GM13977 (cell line): ENCODE measurements at regions not wholly inside any gene's neighbourhood (a gene's known extent, or its start where the extent isn't known, plus 50 kb on each side); places are given as distances from the start of the nearest gene placed in this dataset.

Experiments
- DNase-seq: peaks from one replicate; pipeline ENCODE4 v3.0.0; 2012; ENCODE audit warnings: low spot score
- in situ Hi-C: fragments of 300-500 bp; cut with MboI; formaldehyde crosslinking; loops from one replicate; pipeline ENCODE4 v1.12.0; 2022; ENCODE audit warnings: low sequenced_read_pairs, low pct_unique_long_range_greater_than_20kb, mixed read lengths, inconsistent platforms; ENCODE audit not compliant: unreplicated experiment
- TF ChIP-seq, protein P1 (sequence below): IDR thresholded peaks from 2 replicates; pipeline ENCODE4 v1.5.1; 2012; ENCODE audit warnings: mild to moderate bottlenecking, control low read depth; ENCODE audit not compliant: insufficient read depth; ENCODE audit errors: extremely low read depth, missing control alignments

DNA sequence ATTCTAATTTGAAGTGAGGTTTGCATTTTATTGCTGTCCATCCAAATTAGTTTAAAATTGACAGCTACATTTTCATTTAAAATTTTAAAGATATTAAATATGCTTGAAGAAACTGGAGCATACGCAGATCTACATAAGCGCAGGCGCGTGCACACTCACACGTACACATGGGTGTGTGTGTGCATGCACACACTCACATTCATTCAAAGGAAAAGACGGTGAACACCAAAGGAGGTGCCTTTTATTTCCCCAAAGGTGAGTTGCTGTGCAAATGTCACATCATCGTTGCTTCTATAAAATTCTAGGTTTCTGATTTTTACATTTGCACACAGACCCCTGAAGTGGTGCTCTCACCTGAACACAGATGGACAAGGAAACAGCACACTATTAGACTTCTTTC, 194.2 kb downstream of the GRB14 start:
- in situ Hi-C loops: no loop called here
- TF ChIP-seq, protein P1, sequence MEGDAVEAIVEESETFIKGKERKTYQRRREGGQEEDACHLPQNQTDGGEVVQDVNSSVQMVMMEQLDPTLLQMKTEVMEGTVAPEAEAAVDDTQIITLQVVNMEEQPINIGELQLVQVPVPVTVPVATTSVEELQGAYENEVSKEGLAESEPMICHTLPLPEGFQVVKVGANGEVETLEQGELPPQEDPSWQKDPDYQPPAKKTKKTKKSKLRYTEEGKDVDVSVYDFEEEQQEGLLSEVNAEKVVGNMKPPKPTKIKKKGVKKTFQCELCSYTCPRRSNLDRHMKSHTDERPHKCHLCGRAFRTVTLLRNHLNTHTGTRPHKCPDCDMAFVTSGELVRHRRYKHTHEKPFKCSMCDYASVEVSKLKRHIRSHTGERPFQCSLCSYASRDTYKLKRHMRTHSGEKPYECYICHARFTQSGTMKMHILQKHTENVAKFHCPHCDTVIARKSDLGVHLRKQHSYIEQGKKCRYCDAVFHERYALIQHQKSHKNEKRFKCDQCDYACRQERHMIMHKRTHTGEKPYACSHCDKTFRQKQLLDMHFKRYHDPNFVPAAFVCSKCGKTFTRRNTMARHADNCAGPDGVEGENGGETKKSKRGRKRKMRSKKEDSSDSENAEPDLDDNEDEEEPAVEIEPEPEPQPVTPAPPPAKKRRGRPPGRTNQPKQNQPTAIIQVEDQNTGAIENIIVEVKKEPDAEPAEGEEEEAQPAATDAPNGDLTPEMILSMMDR: no peak
- DNase-seq: no peak

GRCh38 chr2:164420787-164421186, 200.5 kb downstream of the GRB14 start:
- no peak for DNase-seq
- TF ChIP-seq, protein P1: no peak
- in situ Hi-C loops: no loop called here

- TF ChIP-seq, protein P1: no peak
- in situ Hi-C loops: no loop called here
- DNase-seq: no peak
Observed at GRCh38 chr2:164412831-164413230, 208.5 kb downstream of the GRB14 start.

DNA sequence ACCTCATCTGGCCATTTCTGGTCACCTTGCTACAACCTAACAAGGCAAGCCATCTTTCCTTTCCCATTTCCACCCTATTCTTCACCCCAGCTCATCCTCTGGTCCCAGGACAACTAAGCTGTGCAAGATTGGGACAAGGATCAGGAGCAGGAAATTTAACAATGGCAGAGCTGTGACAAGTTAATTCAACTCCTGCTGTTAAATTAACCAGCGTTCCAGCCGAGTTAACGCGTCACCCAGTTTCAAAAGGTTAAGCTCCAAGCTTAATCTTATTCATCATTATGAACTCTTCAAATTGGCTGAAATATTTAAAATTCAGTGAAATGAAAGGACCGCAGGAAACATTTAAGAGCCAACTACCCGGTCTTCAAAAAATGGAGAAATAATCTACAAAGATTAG, 231.9 kb downstream of the GRB14 start:
- DNase-seq: no peak
- TF ChIP-seq, protein P1: no peak
- in situ Hi-C loops: no loop called here

DNA sequence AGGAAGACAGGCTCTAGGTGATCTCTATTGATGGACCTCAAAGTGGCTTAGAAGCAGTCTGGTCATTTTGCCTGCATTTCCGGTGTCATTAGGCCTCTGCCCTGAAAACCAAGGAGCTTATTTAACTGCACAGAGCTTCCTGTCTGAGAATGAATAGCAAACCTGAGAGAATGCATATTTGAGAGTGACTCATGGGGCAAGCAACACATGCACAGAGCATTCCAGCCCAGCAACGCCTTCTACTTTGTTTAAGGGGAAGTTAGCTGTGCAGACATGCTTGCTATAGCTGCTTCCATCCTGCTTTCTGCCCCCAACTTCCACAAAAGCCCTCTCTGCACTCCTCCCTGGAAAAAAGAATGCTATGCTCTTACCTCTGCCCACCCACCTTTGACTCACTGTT, 232.8 kb downstream of the GRB14 start:
- no peak for DNase-seq
- TF ChIP-seq, protein P1: no peak
- in situ Hi-C loops: no loop called here

DNA sequence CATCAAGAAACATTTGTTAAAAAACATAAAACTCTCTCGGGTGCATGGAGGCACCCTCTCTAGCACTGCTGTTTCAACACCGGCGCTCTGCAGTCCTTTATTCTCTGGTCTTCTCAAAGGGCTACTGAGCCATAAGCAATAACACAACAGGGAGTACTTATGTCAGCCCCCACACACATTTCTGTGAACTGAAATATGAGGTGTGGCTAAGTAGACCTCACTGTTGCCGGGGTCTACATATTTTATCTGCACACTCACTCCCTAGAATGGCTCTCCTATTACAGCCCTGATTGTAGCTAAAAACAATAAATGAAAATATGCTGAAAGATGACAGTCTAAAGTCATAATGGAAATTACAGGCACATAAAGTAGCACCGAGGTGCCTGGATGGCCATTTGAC, 235.1 kb downstream of the GRB14 start:
- no peak for DNase-seq
- in situ Hi-C loops: no loop called here
- TF ChIP-seq, protein P1: no peak

GRCh38 chr2:164384434-164384833, 236.8 kb downstream of the GRB14 start:
- TF ChIP-seq, protein P1: no peak
- DNase-seq: no peak
- in situ Hi-C loops: no loop called here
